ENCODE measurements at regions not wholly inside any gene's neighbourhood (a gene's known extent, or its start where the extent isn't known, plus 50 kb on each side); places are given as distances from the start of the nearest gene placed in this dataset.
"Not testable (repeated sequence)": the region's sequence is repeated elsewhere in the genome, so short reads cannot be mapped to it uniquely, and the experiment has no call there.

DNA sequence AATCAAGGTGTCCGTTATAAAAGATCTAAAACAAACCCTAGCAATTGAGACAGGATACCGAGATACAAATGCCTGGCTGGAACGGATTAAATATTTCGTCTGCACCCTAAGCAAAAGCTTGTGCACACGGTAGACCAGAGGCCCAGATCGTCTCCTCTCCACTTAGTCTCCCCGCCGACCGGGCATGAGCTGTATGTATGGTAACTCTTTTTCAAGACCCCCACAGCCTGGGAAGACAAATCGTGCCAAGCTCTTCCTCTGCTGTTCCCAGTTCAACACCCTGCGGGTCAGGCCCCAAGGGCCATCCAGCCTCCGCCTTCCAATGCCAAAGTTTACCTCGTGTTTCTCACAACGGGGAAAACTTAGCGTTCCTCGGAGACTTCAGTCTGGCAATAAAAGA, 285.7 kb upstream of the GALNT17 start:
- DNase-seq, result no peak

- DNase-seq, result no peak
These were observed 282.2 kb upstream of the GALNT17 start for GRCh38 chr7:70849580-70850235.

GRCh38 chr7:70855373-70855772, 276.6 kb upstream of the GALNT17 start:
- no peak for DNase-seq

DNA sequence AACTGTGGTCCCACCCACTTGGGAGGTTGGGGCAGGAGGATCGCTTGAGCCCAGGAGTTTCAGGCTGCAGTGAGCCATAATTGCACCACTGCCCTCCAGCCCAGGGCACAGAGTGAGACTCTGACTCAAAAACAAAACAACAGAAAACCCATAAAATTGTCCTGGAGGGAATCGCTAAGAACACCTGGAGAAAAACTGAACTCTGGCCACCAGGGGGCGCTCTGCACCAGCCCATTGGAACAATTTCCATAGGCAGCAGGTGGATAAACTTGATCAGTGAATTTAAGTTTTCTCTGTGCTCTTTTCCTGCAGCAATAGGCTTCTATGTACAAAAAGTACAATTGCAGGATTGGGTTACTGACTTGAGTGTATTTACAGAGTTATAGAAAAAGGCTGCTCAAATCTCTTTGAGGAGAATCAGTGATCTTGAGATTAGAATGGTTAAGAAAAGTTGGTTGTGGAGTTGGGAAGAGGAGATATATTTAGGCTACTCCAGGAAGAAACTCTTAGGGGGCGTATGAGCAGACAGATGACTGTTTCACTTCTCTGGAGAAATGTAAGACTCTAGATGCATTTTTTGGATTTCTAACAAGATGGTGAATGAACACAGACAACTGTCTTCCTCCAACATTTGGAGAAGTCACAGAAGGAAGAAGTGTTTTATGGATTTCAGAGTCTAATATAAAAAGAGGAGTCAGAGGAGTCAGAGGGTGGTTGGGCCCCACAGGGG, 274.9 kb upstream of the GALNT17 start:
- peak; percentile 68 for DNase-seq

DNA sequence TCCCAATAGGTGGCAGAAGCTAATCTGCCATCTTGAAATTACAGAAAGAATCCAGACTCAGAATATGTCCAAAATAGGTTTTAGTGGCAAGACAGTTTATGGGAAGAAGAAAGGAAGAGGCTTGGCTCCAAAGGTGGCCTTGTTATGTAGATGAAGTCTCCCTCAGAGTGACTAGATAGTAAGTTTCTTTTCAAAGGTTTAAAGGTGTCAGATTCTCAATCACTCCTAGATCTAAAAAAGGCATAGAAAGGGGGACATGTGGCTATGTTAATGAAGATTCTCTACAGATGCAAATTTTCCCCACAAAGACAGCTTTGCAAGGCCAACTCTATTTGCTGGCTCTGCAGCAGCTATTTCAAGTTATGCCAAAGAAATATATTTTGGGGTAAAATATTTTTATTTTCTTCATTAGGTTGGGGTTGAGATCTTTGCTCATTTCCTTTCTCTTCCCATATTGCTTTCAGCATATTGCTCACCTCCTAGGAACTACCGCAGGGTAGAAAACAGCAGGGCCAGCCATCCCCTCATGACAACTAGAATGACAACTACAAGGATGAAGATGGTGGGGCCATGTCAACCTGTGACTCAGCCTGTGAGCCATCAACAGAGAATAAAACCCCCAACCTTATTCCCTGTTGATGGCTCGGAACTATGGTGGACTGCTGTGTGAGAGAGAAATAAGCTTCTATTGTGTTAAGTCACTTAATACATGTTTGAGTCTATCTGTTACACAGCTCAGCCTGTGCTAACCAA, 274.0 kb upstream of the GALNT17 start:
- no peak for DNase-seq

DNA sequence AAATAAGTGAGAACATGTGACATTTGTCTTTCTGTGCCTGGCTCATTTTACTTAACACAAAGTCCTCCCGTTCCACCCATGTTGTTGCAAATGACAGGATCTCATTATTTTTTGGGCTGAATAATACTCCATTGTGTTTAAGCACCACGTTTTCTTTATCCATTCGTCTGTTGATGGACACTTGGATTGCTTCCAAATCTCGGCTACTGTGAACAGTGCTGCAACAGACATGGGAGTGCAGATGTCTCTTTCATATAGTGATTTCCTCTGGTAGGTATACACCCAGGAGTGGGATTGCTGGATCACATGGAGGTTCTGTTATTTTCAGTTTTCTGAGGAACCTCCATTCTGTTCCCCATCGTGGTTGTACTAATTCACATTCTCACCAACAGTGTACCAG, 264.4 kb upstream of the GALNT17 start:
- no peak for DNase-seq

- DNase-seq, result no peak
These were observed 261.6 kb upstream of the GALNT17 start for GRCh38 chr7:70870349-70870748.

DNA sequence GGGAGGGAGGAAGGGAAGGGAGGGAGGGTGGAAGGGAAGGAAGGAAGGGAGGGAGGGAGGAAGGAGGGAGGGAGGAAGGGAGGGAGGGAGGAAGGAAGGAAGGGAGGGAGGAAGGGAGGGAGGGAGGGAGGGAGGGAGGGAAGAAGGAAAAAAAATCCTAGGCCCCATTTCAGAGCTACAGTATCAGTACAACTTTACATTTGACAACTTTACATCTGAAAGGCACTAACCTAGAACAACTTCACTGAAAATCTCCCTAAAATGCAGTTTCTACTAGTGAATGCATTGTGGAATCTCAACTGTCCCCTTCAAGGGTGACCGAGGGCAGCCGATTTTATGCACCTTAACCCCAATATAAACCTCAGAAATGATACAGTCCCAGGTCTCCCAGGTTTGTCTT, 259.8 kb upstream of the GALNT17 start:
- no peak for DNase-seq

- DNase-seq, result peak; percentile 28
These were observed 250.6 kb upstream of the GALNT17 start for GRCh38 chr7:70881167-70881847.

DNA sequence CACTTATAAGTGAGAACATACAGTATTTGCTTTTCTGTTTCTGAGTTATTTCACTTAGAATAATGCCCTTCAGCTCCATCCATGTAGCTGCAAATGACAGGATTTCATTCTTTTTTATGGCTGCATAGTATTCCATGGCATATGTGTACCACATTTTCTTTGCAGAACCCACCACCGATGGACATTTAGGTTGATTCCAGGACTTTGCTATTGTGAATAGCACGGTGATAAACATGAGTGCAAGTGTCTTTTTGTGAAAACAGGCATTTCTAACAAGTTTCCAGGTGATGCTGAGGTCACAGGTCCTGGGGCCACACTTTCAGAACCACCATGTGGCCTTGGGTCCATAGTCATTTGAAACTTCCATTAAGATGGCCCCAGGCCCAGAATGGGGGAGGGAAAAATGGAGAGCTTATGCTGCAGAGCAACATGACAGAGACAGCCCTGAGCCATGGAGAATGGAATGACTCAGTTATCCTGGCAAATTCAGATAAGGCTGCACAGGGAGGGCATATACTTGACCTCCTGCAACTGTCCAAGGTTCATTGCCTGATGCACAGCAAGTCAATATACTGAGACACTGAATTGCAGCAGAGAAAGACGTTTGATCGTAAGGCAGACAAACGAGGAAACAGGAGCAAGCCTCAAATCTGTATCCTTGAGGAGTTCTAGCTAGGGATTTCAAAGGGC, 248.0 kb upstream of the GALNT17 start:
- no peak for DNase-seq

- no peak for DNase-seq
These were observed 247.5 kb upstream of the GALNT17 start for GRCh38 chr7:70884440-70884764.

GRCh38 chr7:70884809-70885208, 247.1 kb upstream of the GALNT17 start:
- DNase-seq, result no peak

GRCh38 chr7:70886547-70886946, 245.4 kb upstream of the GALNT17 start:
- DNase-seq, result no peak

GRCh38 chr7:70887186-70887585, 244.8 kb upstream of the GALNT17 start:
- no peak for DNase-seq

DNA sequence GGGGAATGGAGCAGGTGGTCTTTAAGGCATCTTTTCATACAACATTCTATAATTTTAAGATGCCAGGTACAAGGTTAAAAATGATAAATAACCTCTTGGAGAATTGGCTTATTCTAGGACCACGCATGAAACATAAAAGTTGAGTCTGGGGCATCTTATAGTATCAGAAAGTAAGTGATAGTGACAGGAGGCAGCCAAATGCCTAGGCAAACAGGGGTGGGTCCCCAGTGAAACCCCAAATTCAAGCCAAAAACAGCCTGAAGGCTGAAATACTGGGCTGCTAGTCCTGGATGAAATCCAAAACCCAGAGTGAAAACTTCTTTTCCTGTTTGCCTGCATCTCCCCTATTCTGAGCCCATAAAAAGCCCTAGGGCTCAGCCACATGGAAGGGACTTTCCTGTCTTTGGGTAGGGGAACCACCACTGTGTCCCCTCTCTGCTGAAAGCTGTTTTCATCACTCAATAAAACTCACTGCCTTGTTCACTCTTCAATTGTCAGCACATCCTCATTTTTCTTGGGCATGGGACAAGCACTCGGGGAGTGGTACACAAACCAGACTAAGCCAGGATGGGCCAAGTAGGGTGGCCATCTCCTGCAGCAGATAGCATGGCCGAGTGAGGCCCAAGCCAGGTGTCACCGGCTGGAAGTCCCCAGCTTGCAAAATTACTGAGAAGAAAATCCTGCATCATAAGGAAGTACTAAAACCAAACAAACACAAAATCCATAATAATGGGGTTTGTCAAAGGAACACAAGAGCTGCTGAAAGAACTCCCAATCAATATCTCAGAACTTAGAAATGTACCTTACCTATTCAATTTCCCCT, 241.6 kb upstream of the GALNT17 start:
- no peak for DNase-seq

DNA sequence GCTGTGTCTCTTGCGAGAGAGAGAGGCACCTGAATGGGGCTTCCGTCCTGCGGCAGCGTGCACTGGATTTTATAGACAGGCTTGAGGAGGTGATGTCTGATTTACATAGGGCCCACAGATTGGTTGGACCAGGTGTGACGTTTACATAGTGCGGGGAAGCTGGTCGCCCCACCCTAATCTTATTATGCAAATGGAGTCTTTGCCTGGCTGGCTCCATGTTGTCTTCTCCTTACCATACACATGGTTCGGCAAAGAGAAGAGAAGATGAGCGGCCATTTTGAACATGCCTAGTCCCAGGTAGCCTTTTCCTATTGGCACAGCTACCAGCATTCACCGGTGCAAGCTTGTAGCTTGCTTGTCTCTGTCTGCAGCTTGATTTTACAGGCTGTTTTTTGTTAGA, 238.5 kb upstream of the GALNT17 start:
- DNase-seq, result no peak

DNA sequence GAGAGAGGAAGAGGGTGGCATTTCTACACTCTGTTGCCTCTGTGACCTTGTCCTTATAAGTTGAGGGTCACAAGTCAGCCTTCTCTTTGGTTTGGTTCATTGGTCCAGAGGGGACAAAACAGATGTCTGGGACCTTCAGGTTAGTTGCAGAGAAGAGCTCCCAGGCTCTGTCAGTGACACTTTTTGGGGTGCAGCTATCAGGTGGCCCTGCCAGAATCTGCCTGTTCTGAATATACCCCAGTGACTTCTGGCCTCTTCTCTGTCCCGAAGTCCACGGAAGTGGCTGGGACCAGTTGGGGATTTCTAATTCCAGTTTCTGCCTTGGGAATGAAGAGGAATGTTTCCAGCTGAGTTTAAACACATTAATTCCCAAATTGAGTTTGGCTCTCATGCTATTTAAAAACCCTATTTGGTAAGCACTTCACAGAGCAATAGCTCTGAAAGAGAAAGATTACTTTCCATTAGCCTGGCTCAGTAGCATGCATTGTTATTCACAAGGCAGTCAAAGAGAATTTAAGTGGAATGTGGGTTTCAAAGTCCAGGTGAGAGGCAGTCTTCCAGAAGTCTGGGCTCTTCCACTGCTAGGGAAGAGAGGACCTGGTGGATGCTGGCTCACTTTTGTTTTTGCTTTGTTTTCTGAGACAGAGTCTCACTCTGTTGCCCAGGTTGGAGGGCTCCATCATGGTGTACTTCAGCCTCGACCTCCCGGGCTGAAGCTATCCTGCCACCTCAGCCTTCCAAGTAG, 237.8 kb upstream of the GALNT17 start:
- DNase-seq, result no peak

GRCh38 chr7:70894799-70895198, 237.1 kb upstream of the GALNT17 start:
- DNase-seq, result no peak

DNA sequence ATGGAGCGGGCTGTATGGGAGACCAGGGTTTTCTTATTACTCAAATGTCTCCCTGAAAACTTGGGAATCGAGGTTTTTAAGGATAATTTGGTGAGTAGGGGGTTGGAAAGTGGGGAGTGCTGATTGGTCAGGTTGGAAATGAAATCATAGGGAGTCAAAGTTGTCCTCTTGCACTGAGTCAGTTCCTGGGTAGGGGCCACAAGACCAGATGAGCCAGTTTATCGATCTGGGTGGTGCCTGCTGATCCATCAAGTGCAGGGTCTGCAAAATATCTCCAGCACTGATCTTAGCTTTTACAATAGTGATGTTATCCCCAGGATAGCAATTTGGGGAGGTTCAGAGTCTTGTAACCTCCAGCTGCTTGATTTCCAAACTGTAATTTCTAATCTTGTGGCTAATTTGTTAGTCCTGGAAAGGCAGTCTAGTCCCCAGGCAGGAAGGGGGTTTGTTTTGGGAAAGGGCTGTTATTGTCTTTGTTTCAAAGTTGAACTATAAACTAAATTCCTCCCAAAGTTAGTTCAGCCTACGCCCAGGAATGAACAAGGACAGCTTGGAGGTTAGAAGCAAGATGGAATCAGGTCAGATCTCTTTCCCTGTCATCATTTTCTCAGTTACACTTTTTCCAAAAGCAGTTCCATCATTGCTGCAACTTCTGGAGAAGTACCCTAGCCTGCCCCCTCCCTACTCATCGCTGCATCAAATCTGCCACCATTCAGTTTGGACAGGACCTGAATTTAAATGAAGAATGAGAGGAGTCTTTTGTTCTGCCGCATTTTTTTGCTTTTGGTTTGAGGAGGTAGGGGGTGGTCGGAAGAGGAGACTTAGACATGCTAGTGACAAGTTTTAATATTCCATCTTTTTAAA, 236.4 kb upstream of the GALNT17 start:
- not testable (repeated sequence) for DNase-seq

All from fibroblast of skin of scalp (primary cell).